ENCODE measurements at regions not wholly inside any gene's neighbourhood (a gene's known extent, or its start where the extent isn't known, plus 50 kb on each side); places are given as distances from the start of the nearest gene placed in this dataset.
"Not testable (repeated sequence)": the region's sequence is repeated elsewhere in the genome, so short reads cannot be mapped to it uniquely, and the experiment has no call there.

- Histone ChIP-seq H3K79me2 (ENCODE audit: insufficient read depth, low read depth, low read length) (no peaks in the 10 kb centered on the region), H4K20me1 (ENCODE audit: insufficient read depth, low read length) (no peaks in the 10 kb centered on the region), H2AFZ (ENCODE audit: low read length) (no peak overlapping the region), H3K9me3 (ENCODE audit: low read length) (no peaks in the 10 kb centered on the region), H3K9me2 (ENCODE audit: insufficient read depth, low read length) (no peaks in the 10 kb centered on the region), H3K4me3 (ENCODE audit: low read depth, low read length, poor library complexity, severe bottlenecking) (no peak overlapping the region), H3K36me3 (ENCODE audit: insufficient read depth, low read length) (no peaks in the 10 kb centered on the region), H3K4me2 (ENCODE audit: low read length) (no peak overlapping the region), H3K4me1 (ENCODE audit: insufficient read depth, low read length, poor library complexity, severe bottlenecking) (no peaks in the 10 kb centered on the region), H3K27ac (ENCODE audit: low read depth, low read length, poor library complexity, severe bottlenecking) (no peak overlapping the region)
- CTCF ChIA-PET (ENCODE audit: unreplicated experiment), result no interaction called here
- POLR2A ChIA-PET, result interaction anchor here (0.6 kb wide), 1 partner anchor 28 kb away, joined by 5 read pairs; no protein-coding TSS in a partner anchor
- no peak for DNase-seq (ENCODE audit: low spot score)
- intact Hi-C loops (cut with micrococcal nuclease; ENCODE audit: unreplicated experiment), result no loop called here
- TF ChIP-seq EZH2phosphoT487 (IDR thresholded peaks at IDR 0.05; ENCODE audit: borderline replicate concordance, low read depth, low read length), result no peak
- no peak for TF ChIP-seq CTCF (conservative IDR thresholded peaks at IDR 0.05; ENCODE audit: low read length)
- no TSS peak for BruUV-seq (replicated peaks)
Observed at GRCh38 chr4:123234955-123235354, 161.6 kb upstream of the SPRY1 start.

GRCh38 chr4:123235431-123235830 is 161.2 kb upstream of the SPRY1 start:
- no peaks in the 10 kb centered on the region for H3K36me3 ChIP-seq (ENCODE audit: insufficient read depth, low read length)
- POLR2A ChIA-PET, result no interaction called here
- TF ChIP-seq EZH2phosphoT487 (IDR thresholded peaks at IDR 0.05; ENCODE audit: borderline replicate concordance, low read depth, low read length) (no peak), CTCF (conservative IDR thresholded peaks at IDR 0.05; ENCODE audit: low read length) (no peak)
- no peaks in the 10 kb centered on the region for H3K9me2 ChIP-seq (ENCODE audit: insufficient read depth, low read length)
- no peaks in the 10 kb centered on the region for H3K9me3 ChIP-seq (ENCODE audit: low read length)
- no peak overlapping the region for H3K4me2 ChIP-seq (ENCODE audit: low read length)
- intact Hi-C loops (cut with micrococcal nuclease; ENCODE audit: unreplicated experiment), result no loop called here
- no peaks in the 10 kb centered on the region for H3K4me1 ChIP-seq (ENCODE audit: insufficient read depth, low read length, poor library complexity, severe bottlenecking)
- no peaks in the 10 kb centered on the region for H4K20me1 ChIP-seq (ENCODE audit: insufficient read depth, low read length)
- BruUV-seq (replicated peaks), result no TSS peak
- no peaks in the 10 kb centered on the region for H3K79me2 ChIP-seq (ENCODE audit: insufficient read depth, low read depth, low read length)
- no peak overlapping the region for H3K27ac ChIP-seq (ENCODE audit: low read depth, low read length, poor library complexity, severe bottlenecking)
- H3K4me3 ChIP-seq (ENCODE audit: low read depth, low read length, poor library complexity, severe bottlenecking), result no peak overlapping the region
- H2AFZ ChIP-seq (ENCODE audit: low read length), result no peak overlapping the region
- no peak for DNase-seq (ENCODE audit: low spot score)
- CTCF ChIA-PET (ENCODE audit: unreplicated experiment), result no interaction called here

GRCh38 chr4:123236606-123237005 is 160.0 kb upstream of the SPRY1 start:
- Histone ChIP-seq H3K79me2 (ENCODE audit: insufficient read depth, low read depth, low read length) (no peaks in the 10 kb centered on the region), H3K9me3 (ENCODE audit: low read length) (no peaks in the 10 kb centered on the region), H3K36me3 (ENCODE audit: insufficient read depth, low read length) (no peaks in the 10 kb centered on the region), H4K20me1 (ENCODE audit: insufficient read depth, low read length) (no peaks in the 10 kb centered on the region), H3K4me1 (ENCODE audit: insufficient read depth, low read length, poor library complexity, severe bottlenecking) (no peaks in the 10 kb centered on the region), H2AFZ (ENCODE audit: low read length) (no peak overlapping the region), H3K4me2 (ENCODE audit: low read length) (no peak overlapping the region), H3K9me2 (ENCODE audit: insufficient read depth, low read length) (no peaks in the 10 kb centered on the region), H3K27ac (ENCODE audit: low read depth, low read length, poor library complexity, severe bottlenecking) (no peak overlapping the region), H3K4me3 (ENCODE audit: low read depth, low read length, poor library complexity, severe bottlenecking) (no peak overlapping the region)
- intact Hi-C loops (cut with micrococcal nuclease; ENCODE audit: unreplicated experiment), result no loop called here
- CTCF ChIA-PET (ENCODE audit: unreplicated experiment), result no interaction called here
- DNase-seq (ENCODE audit: low spot score), result no peak
- POLR2A ChIA-PET, result interaction anchor here (0.6 kb wide), 1 partner anchor 16 kb away, joined by 3 read pairs; no protein-coding TSS in a partner anchor
- BruUV-seq (replicated peaks), result no TSS peak
- TF ChIP-seq EZH2phosphoT487 (IDR thresholded peaks at IDR 0.05; ENCODE audit: borderline replicate concordance, low read depth, low read length) (no peak), CTCF (conservative IDR thresholded peaks at IDR 0.05; ENCODE audit: low read length) (no peak)

GRCh38 chr4:123240286-123240685 is 156.3 kb upstream of the SPRY1 start:
- H3K9me2 ChIP-seq (ENCODE audit: insufficient read depth, low read length); DNase-seq (ENCODE audit: low spot score); H4K20me1 ChIP-seq (ENCODE audit: insufficient read depth, low read length); H3K79me2 ChIP-seq (ENCODE audit: insufficient read depth, low read depth, low read length); H3K9me3 ChIP-seq (ENCODE audit: low read length); H3K36me3 ChIP-seq (ENCODE audit: insufficient read depth, low read length); H2AFZ ChIP-seq (ENCODE audit: low read length); CTCF ChIA-PET (ENCODE audit: unreplicated experiment); H3K4me2 ChIP-seq (ENCODE audit: low read length); BruUV-seq (replicated peaks); H3K4me3 ChIP-seq (ENCODE audit: low read depth, low read length, poor library complexity, severe bottlenecking); H3K27ac ChIP-seq (ENCODE audit: low read depth, low read length, poor library complexity, severe bottlenecking): not testable (repeated sequence)
- POLR2A ChIA-PET, result interaction anchor here (1.0 kb wide), 1 partner anchor 8 kb away, joined by 3 read pairs; no protein-coding TSS in a partner anchor
- peaks cover 14% of the 10 kb centered on the region for H3K4me1 ChIP-seq (ENCODE audit: insufficient read depth, low read length, poor library complexity, severe bottlenecking)
- intact Hi-C loops (cut with micrococcal nuclease; ENCODE audit: unreplicated experiment), result loop anchor here (10.0 kb wide), 1 partner anchor 155 kb away; the partner anchor contains the start of gene SPRY1

Measured in OCI-LY7 (cell line).